DND-41 (cell line): ENCODE measurements at regions not wholly inside any gene's neighbourhood (a gene's known extent, or its start where the extent isn't known, plus 50 kb on each side); places are given as distances from the start of the nearest gene placed in this dataset.

Experiments
- ATAC-seq: fragments of 200-7000 bp; cut with Tn5 transposase; 3 replicates; pipeline ENCODE4 v1.9.1; 2021; ENCODE audit warnings: low read depth; ENCODE audit not compliant: insufficient read depth
- DNase-seq: peaks from one replicate; pipeline ENCODE4 v3.0.0-alpha.2; 2020
- H2AFZ ChIP-seq: 2 replicates; pipeline ENCODE4 v1.6.0; 2012; ENCODE audit warnings: low read depth, low read length
- H3K27ac ChIP-seq: 2 replicates; pipeline ENCODE4 v1.5.1; 2012; ENCODE audit warnings: low read length, inconsistent platforms
- H3K27me3 ChIP-seq: fragments of 200-600 bp; sonication (generic); 2 replicates; pipeline ENCODE4 v1.6.0; 2012; ENCODE audit warnings: low read length, mild to moderate bottlenecking, inconsistent platforms; ENCODE audit not compliant: insufficient read depth, poor library complexity
- H3K36me3 ChIP-seq: 2 replicates; pipeline ENCODE4 v1.5.1; 2012; ENCODE audit warnings: low read length, inconsistent platforms; ENCODE audit not compliant: insufficient read depth
- H3K4me1 ChIP-seq: 2 replicates; pipeline ENCODE4 v1.5.1; 2012; ENCODE audit warnings: mild to moderate bottlenecking, low read length; ENCODE audit not compliant: insufficient read depth
- H3K4me2 ChIP-seq: 2 replicates; pipeline ENCODE4 v1.6.0; 2012; ENCODE audit warnings: mild to moderate bottlenecking, moderate library complexity, low read length, inconsistent platforms; ENCODE audit not compliant: insufficient read depth
- H3K4me3 ChIP-seq, 2 experiments: fragments of 200-600 bp in 1 of 2; shearing (Covaris generic) in 1 of 2; 2 replicates each; pipeline ENCODE4 v1.5.1; 2012 to 2016; ENCODE audit warnings: inconsistent platforms in 2 of 2, low read length in 2 of 2, mild to moderate bottlenecking in 2 of 2, low read depth in 1 of 2, moderate library complexity in 1 of 2
- H3K79me2 ChIP-seq: 2 replicates; pipeline ENCODE4 v1.6.0; 2012; ENCODE audit warnings: low read length, inconsistent platforms; ENCODE audit not compliant: insufficient read depth
- H3K9ac ChIP-seq: 2 replicates; pipeline ENCODE4 v1.6.0; 2012; ENCODE audit warnings: low read depth, mild to moderate bottlenecking, inconsistent platforms, low read length, moderate library complexity
- H3K9me3 ChIP-seq: 2 replicates; pipeline ENCODE4 v1.5.1; 2012; ENCODE audit warnings: low read length, moderate library complexity, mild to moderate bottlenecking, inconsistent platforms; ENCODE audit not compliant: insufficient read depth, severe bottlenecking
- H4K20me1 ChIP-seq: 2 replicates; pipeline ENCODE4 v1.6.0; 2012; ENCODE audit warnings: low read length; ENCODE audit not compliant: insufficient read depth
- EZH2 ChIP-seq: IDR thresholded peaks from 3 replicates; pipeline ENCODE4 v1.6.1; 2012; ENCODE audit warnings: borderline replicate concordance, low read depth, mild to moderate bottlenecking, moderate library complexity, low read length, inconsistent platforms; ENCODE audit not compliant: severe bottlenecking
- TF ChIP-seq, protein P1 (sequence below): IDR thresholded peaks from 2 replicates; pipeline ENCODE4 v1.5.1; 2012; ENCODE audit warnings: borderline replicate concordance, low read length, moderate library complexity, mild to moderate bottlenecking; ENCODE audit not compliant: poor library complexity, severe bottlenecking; ENCODE audit errors: extremely low read depth

GRCh38 chr1:81407000-81407821, 393.5 kb upstream of the ADGRL2 start:
- no peak overlapping the region for H3K4me2 ChIP-seq
- DNase-seq (no peak), ATAC-seq (no peak)
- no peak overlapping the region for H3K9ac ChIP-seq
- no peaks in the 10 kb centered on the region for H3K36me3 ChIP-seq
- no peak overlapping the region for H3K27ac ChIP-seq
- H3K9me3 ChIP-seq = no peaks in the 10 kb centered on the region
- TF ChIP-seq EZH2 = no peak
- TF ChIP-seq, protein P1, sequence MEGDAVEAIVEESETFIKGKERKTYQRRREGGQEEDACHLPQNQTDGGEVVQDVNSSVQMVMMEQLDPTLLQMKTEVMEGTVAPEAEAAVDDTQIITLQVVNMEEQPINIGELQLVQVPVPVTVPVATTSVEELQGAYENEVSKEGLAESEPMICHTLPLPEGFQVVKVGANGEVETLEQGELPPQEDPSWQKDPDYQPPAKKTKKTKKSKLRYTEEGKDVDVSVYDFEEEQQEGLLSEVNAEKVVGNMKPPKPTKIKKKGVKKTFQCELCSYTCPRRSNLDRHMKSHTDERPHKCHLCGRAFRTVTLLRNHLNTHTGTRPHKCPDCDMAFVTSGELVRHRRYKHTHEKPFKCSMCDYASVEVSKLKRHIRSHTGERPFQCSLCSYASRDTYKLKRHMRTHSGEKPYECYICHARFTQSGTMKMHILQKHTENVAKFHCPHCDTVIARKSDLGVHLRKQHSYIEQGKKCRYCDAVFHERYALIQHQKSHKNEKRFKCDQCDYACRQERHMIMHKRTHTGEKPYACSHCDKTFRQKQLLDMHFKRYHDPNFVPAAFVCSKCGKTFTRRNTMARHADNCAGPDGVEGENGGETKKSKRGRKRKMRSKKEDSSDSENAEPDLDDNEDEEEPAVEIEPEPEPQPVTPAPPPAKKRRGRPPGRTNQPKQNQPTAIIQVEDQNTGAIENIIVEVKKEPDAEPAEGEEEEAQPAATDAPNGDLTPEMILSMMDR = no peak
- no peaks in the 10 kb centered on the region for H3K27me3 ChIP-seq
- no peaks in the 10 kb centered on the region for H3K4me1 ChIP-seq
- H3K79me2 ChIP-seq = no peaks in the 10 kb centered on the region
- H3K4me3 ChIP-seq = no peak overlapping the region
- no peak overlapping the region for H2AFZ ChIP-seq
- no peaks in the 10 kb centered on the region for H4K20me1 ChIP-seq

DNA sequence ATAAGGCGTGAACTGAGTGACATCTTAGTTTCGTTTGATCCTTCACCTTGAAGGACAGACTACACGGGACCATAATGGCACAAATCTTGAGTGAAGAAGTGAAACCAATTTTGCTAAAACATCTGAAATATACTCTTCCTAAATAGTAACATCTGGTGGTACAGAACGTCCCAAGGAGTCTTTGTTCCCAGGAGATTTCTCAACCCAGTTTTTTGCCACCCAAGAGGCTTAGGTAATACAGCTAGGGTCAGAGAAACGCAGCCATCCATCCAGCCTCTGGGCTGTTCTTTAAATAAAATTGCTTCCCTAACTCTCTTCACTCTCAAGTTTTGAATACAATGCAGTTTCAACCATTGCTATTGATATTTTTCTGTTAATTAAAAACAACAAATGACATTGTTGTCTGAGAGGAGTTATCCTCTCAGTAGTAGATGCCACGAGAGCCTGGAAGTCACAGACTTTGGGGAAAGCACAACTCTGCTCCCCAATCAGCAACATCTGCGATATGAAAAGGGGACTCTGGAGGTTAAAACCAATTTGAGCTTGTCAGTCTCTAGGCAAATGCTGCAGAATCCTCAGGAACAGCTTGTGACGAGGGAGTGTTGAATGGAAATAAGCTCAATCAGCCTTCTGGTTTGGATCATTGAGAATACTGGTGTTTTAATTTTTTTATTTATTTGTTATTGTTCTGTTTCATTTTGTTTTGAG, 394.3 kb upstream of the ADGRL2 start:
- ATAC-seq (no peak), DNase-seq (no peak)
- Histone ChIP-seq H3K9me3 (no peaks in the 10 kb centered on the region), H3K36me3 (no peaks in the 10 kb centered on the region), H2AFZ (no peak overlapping the region), H3K27me3 (no peaks in the 10 kb centered on the region), H3K27ac (no peak overlapping the region), H4K20me1 (no peaks in the 10 kb centered on the region), H3K4me3 (no peak overlapping the region), H3K4me1 (no peaks in the 10 kb centered on the region), H3K9ac (no peak overlapping the region), H3K79me2 (no peaks in the 10 kb centered on the region), H3K4me2 (no peak overlapping the region)
- TF ChIP-seq, protein P1 = no peak
- TF ChIP-seq EZH2 = no peak

DNA sequence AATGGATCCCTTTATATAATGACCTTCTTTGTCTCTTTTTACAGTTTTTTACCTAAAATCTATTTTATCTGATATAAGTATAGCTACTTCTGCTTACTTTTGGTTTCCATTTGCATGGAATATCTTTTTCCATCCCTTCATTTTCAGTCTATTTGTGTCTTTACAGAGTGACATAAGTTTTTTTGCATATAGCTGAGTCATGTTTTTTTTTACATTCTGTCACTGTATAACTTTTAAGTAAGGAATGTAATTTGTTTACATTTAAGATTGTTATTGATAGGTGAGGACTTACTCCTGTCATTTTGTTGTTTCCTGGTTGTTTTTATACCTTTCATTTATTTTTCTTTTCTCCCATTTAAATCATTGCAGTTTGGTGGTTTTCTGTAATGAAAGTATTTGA, 402.7 kb upstream of the ADGRL2 start:
- Histone ChIP-seq H3K36me3 (no peaks in the 10 kb centered on the region), H3K4me1 (no peaks in the 10 kb centered on the region), H3K27me3 (no peaks in the 10 kb centered on the region), H3K9ac (no peak overlapping the region), H3K4me3 (no peak overlapping the region), H2AFZ (no peak overlapping the region), H3K9me3 (no peaks in the 10 kb centered on the region), H3K4me2 (no peak overlapping the region), H4K20me1 (no peaks in the 10 kb centered on the region), H3K27ac (no peak overlapping the region), H3K79me2 (no peaks in the 10 kb centered on the region)
- DNase-seq = no peak
- TF ChIP-seq EZH2 = no peak
- TF ChIP-seq, protein P1 = no peak
- ATAC-seq = no peak
